Loucy (cell line): ENCODE measurements at regions not wholly inside any gene's neighbourhood (a gene's known extent, or its start where the extent isn't known, plus 50 kb on each side); places are given as distances from the start of the nearest gene placed in this dataset.

Experiments
- EZH2phosphoT487 ChIP-seq: fragments of 200-600 bp; IDR thresholded peaks from 2 replicates; pipeline ENCODE4 v1.6.1; 2018; ENCODE audit warnings: antibody characterized with exemption, mild to moderate bottlenecking, moderate library complexity, borderline replicate concordance
- TF ChIP-seq, protein P1 (sequence below): fragments of 200-600 bp; sonication (generic); conservative IDR thresholded peaks from 2 replicates; pipeline ENCODE4 v1.5.1; 2014; ENCODE audit warnings: mild to moderate bottlenecking, antibody characterized with exemption, low read length

DNA sequence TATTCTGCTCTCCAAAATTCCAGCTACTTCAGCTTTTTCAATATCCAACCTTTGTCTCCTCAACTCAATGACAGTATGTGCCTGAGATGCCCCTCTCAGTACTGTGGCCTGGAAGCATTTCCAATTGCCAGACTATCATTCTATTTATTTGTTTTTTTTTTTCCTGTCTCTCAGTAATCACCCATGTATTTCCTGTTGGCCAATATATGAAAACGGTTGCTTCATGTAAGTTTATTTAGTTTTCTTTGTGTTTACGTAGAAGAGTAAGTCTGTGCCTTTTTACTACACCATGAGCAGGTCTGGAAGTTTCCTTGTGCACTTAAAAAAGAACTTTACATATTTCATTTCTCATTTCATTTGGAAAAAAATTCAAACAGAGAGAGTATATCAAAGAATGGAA is 537.5 kb upstream of the SPANXN1 start:
- TF ChIP-seq, protein P1, sequence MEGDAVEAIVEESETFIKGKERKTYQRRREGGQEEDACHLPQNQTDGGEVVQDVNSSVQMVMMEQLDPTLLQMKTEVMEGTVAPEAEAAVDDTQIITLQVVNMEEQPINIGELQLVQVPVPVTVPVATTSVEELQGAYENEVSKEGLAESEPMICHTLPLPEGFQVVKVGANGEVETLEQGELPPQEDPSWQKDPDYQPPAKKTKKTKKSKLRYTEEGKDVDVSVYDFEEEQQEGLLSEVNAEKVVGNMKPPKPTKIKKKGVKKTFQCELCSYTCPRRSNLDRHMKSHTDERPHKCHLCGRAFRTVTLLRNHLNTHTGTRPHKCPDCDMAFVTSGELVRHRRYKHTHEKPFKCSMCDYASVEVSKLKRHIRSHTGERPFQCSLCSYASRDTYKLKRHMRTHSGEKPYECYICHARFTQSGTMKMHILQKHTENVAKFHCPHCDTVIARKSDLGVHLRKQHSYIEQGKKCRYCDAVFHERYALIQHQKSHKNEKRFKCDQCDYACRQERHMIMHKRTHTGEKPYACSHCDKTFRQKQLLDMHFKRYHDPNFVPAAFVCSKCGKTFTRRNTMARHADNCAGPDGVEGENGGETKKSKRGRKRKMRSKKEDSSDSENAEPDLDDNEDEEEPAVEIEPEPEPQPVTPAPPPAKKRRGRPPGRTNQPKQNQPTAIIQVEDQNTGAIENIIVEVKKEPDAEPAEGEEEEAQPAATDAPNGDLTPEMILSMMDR: no peak
- TF ChIP-seq EZH2phosphoT487: no peak
